H4 (cell line): ENCODE measurements at regions not wholly inside any gene's neighbourhood (a gene's known extent, or its start where the extent isn't known, plus 50 kb on each side); places are given as distances from the start of the nearest gene placed in this dataset.
"Not testable (repeated sequence)": the region's sequence is repeated elsewhere in the genome, so short reads cannot be mapped to it uniquely, and the experiment has no call there.

Experiments
- DNase-seq: peaks from one replicate; pipeline ENCODE4 v3.0.0-alpha.2; 2015; ENCODE audit warnings: low spot score

- no peak for DNase-seq
These were observed 497.8 kb downstream of the PREX1 start for GRCh38 chr20:48329676-48330664.

- DNase-seq = no peak
These were observed 498.7 kb downstream of the PREX1 start for GRCh38 chr20:48329031-48329615.

GRCh38 chr20:48327848-48328247, 500.0 kb downstream of the PREX1 start:
- DNase-seq = not testable (repeated sequence)

DNA sequence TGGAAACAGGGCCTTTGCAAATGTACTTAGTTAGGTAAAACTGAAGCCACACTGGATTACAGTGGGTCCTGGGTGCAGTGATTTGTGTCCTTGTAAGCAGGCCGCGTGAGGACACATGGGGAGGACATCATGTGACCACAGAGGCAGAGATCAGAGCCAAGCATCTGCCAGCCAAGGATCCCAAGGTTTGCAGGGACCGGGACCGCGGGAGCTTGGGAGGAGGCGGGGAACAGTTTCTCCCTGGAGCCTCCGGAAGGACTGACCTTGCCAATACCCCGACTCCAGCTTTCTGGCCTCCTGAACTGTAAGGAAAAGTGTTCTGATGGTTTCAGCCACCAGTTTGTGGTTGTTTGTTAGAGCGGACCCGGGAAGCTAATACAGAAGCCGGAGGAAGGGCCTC, 500.9 kb downstream of the PREX1 start:
- DNase-seq = no peak

GRCh38 chr20:48326434-48326691, 501.4 kb downstream of the PREX1 start:
- no peak for DNase-seq

- no peak for DNase-seq
These were observed 502.0 kb downstream of the PREX1 start for GRCh38 chr20:48325656-48326433.

- DNase-seq = no peak
These were observed 503.1 kb downstream of the PREX1 start for GRCh38 chr20:48324744-48325143.

- no peak for DNase-seq
These were observed 506.5 kb downstream of the PREX1 start for GRCh38 chr20:48321271-48321670.

GRCh38 chr20:48319943-48320584, 507.7 kb downstream of the PREX1 start:
- DNase-seq = no peak

- no peak for DNase-seq
These were observed 510.2 kb downstream of the PREX1 start for GRCh38 chr20:48317578-48317977.

GRCh38 chr20:48314925-48315592, 512.7 kb downstream of the PREX1 start:
- no peak for DNase-seq

DNA sequence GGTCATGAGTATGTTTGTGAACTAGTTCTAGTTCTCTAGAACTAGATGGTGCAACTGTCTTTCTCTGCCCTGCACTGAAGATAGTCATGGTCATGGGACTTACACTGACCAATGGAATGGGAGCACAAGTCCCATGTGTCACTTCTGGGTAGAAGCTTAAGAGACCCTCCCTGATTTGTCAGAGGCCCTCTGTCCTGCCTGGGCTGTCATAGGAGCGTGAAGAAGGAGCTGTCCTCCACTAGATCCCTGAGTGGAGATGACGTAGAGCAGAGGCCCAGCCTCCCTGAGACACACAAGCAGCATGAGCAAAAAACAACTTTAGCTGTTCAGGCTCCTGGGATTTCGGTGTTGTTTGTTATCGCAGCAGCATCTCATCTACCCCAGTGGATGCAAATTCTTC, 514.5 kb downstream of the PREX1 start:
- no peak for DNase-seq

DNA sequence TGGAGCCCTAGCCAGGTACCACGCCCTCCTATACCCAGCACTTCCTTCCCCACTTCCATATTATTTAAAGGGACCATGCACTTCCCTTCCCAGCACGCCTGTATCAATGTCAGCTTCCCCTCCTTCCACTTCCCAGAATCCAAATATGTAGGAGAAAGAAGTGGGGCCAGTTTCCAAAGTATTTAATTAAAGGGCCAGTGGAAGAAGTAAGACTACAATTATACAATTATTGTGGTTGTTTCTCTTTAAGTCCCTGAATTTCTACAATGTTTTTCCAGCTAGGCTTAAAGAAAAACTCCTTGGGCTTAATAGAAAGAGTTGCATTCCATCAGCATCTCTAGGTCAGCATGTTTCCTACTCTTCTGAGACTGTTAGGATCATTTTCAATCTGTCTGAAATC, 515.8 kb downstream of the PREX1 start:
- DNase-seq = no peak

DNA sequence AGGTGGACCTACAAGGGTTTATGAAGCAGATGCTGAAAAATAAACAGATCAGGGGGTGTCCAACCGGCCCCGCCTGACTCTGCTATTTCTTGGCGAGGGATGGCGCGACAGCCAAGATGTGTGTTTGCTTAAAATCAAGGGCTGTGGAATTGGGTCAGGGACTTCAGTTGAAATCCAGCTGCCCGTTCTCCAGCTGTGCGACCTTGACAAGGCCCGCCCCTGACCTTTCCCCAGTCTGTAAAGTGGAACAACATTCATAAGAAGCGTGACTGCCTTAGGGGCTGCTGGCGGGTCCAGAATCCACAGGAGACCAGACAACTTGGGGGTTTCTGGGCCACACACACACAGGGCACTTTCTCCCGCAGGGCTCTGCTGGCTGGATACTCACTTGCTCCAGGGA, 517.5 kb downstream of the PREX1 start:
- DNase-seq = no peak

DNA sequence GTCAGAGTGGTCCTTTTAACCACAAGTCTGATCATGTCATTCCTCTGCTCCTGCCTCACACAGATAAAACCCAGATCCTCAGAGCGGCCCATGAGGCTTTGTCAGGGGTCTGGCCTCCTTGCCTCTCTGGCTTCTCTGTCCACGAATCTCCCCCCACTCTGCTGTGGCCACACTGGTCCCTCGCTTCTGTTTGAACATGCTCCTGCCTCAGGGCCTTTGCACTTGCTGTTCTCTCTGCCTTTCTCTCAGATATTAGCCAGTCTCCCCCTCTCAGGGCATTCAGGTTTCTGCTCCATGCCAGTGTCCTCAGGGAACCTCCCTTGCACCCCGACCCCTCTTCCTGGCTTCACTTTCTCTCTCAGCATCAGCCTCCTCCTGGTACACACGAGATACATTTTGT, 518.5 kb downstream of the PREX1 start:
- no peak for DNase-seq

DNA sequence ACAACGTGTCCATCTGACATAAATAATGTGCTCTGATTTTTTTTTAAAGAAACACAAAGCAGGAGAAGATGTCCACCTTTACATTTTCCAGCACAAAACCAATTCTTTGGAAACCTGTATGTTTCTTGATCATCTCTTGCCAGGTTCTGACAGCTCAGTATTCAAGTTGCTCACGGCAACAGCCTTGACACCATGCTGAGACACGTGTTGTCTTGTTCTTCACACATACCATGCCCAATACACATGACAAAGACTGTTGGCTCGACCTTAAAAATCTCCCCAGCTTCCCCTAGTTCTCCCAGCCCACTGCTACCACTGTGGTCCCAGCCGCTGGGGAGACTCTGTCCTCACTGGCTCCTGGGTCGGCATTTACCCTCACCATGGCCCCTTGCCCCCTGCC, 518.9 kb downstream of the PREX1 start:
- DNase-seq = no peak

DNA sequence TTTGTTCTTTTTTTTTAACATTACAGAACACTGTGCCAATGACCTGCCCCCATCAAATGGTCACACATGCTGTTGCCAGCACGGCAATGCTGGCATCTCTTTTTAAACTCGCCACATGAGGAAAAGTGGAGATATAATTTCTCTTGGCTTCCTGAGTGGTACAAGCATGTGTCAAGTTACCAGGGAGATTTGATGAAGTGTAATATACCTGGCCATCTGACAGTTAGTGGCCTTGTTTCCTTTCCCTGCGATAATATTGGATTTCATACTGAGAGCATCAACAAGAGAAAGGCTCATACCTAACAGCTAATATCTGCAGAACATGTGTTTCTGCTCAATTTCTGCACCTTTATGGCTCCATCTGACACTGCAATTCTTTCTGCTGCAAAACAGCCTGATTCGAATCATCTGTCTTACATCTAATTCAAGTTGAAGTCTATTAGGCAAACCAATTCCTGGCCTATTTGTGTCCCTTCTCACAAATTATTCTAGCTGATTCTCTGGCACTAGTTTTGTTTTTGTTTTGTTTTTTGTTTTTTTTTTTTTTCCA, 519.5 kb downstream of the PREX1 start:
- no peak for DNase-seq

- no peak for DNase-seq
These were observed 520.5 kb downstream of the PREX1 start for GRCh38 chr20:48307277-48307676.

DNA sequence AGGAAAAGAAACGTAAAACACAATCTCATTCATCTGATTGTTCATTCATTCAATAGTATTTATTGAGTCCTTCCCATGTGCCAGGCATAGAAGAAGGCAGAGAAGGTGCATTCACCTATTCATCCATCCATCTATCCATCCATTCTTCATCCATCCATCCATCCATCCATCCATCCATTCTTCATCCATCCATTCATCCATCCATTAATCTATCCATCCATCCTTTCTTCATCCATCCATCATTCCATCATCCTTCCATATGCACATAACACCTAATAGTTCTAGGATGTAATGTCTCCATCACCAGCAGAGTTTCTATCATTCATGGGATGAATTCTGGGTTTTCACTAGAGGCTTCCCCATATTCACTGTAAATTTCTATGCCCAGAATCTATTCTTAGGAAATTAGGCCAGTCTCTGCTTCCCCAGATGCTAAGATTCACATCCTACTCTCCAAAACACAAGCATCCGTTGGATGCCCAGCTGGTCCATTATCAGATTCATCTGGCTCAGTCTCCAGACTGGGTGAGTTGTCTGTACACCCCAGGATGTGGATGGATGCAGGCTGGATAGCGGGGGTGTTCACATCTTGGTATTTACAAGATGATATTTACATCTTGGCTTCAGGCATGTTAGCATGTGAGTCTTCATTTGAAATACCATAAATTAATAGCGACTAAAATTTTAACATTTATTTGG, 517.7 kb upstream of the SULF2 start:
- no peak for DNase-seq

GRCh38 chr20:48302149-48302548, 516.9 kb upstream of the SULF2 start:
- no peak for DNase-seq

GRCh38 chr20:48301189-48301588, 515.9 kb upstream of the SULF2 start:
- DNase-seq = no peak
